Endodermal cell (in vitro differentiated cells): ENCODE measurements at regions not wholly inside any gene's neighbourhood (a gene's known extent, or its start where the extent isn't known, plus 50 kb on each side); places are given as distances from the start of the nearest gene placed in this dataset.
"Not testable (repeated sequence)": the region's sequence is repeated elsewhere in the genome, so short reads cannot be mapped to it uniquely, and the experiment has no call there.

Experiments used
- DNase-seq: peaks from one replicate; pipeline ENCODE4 v3.0.0-alpha.2; 2017
- H3K27ac ChIP-seq: 2 replicates; pipeline ENCODE4 v1.5.1; 2013; ENCODE audit warnings: mild to moderate bottlenecking, low read depth, low read length, moderate library complexity
- H3K27me3 ChIP-seq: 2 replicates; pipeline ENCODE4 v1.6.1; 2013; ENCODE audit warnings: mild to moderate bottlenecking, low read length, moderate library complexity; ENCODE audit not compliant: insufficient read depth, control insufficient read depth, poor library complexity, severe bottlenecking
- H3K36me3 ChIP-seq: 2 replicates; pipeline ENCODE4 v1.7.0; 2013; ENCODE audit warnings: mild to moderate bottlenecking, low read length, moderate library complexity; ENCODE audit not compliant: control insufficient read depth, insufficient read depth
- H3K4me1 ChIP-seq: one replicate; pipeline ENCODE4 v1.7.0; 2013; ENCODE audit warnings: low read length; ENCODE audit not compliant: control insufficient read depth, insufficient read depth
- H3K4me3 ChIP-seq: 2 replicates; pipeline ENCODE4 v1.5.1; 2013; ENCODE audit warnings: mild to moderate bottlenecking, low read length, moderate library complexity
- H3K9ac ChIP-seq: 2 replicates; pipeline ENCODE4 v1.6.1; 2013; ENCODE audit warnings: mild to moderate bottlenecking, low read length, moderate library complexity; ENCODE audit not compliant: poor library complexity, severe bottlenecking; ENCODE audit errors: extremely low read depth
- H3K9me3 ChIP-seq: 2 replicates; pipeline ENCODE4 v1.6.1; 2013; ENCODE audit warnings: mild to moderate bottlenecking, low read length, moderate library complexity; ENCODE audit not compliant: control insufficient read depth
- H3K27ac Mint-ChIP-seq: 2 replicates; pipeline ENCODE4 v1.8.0; 2020; ENCODE audit warnings: mixed read lengths
- H3K27me3 Mint-ChIP-seq: 2 replicates; pipeline ENCODE4 v1.8.0; 2021; ENCODE audit warnings: mild to moderate bottlenecking, mixed read lengths; ENCODE audit not compliant: insufficient read depth
- H3K36me3 Mint-ChIP-seq: 2 replicates; pipeline ENCODE4 v1.8.0; 2020; ENCODE audit warnings: low read depth, mixed read lengths
- H3K4me1 Mint-ChIP-seq: 2 replicates; pipeline ENCODE4 v1.8.0; 2020; ENCODE audit warnings: mixed read lengths
- H3K4me3 Mint-ChIP-seq: 2 replicates; pipeline ENCODE4 v1.8.0; 2020; ENCODE audit warnings: mild to moderate bottlenecking, moderate library complexity, mixed read lengths
- H3K9me3 Mint-ChIP-seq: 2 replicates; pipeline ENCODE4 v1.8.0; 2020; ENCODE audit warnings: mild to moderate bottlenecking, mixed read lengths
- WGBS, 2 experiments: methylation state at CpG; one replicate each; pipeline versions ENCODE4 v1.1.5 to v1.1.7; 2013; ENCODE audit warnings: missing lambda C conversion rate in 2 of 2, mixed read lengths in 1 of 2; ENCODE audit not compliant: insufficient coverage in 1 of 2, insufficient read length in 1 of 2; 5-methylcytosine and 5-hydroxymethylcytosine counted together
- TF ChIP-seq, protein P1 (sequence below): fragments of 200-600 bp; sonication (generic); conservative IDR thresholded peaks from 2 replicates; pipeline ENCODE4 v1.5.0; 2021; ENCODE audit warnings: antibody characterized with exemption, mild to moderate bottlenecking

DNA sequence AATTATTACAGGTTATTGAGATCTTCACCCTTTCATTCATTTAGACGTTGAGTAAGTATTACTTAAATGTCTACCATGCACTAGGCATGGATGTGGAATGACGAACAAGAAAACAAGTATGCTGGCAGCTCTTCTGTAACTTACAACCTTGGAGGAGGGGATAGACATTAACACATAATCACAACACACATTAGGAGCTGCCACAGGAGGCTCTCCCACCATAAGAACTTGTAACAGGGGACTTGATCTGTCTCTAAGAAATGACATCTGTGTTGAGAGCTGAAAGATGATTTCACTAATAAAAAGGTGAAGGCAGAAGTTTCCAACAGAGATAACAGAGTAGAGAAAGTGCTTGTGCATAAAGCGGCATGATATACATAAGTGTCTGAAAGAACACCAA is 384.7 kb upstream of the ZEB2 start:
- H3K36me3 Mint-ChIP-seq: no peaks in the 10 kb centered on the region
- H3K4me1 ChIP-seq: no peaks in the 10 kb centered on the region
- no peaks in the 10 kb centered on the region for H3K9me3 ChIP-seq
- H3K4me3 ChIP-seq: no peak overlapping the region
- H3K27ac Mint-ChIP-seq: no peak overlapping the region
- 94 to 97% methylated on average over 1 to 3 of the region's 3 CpGs for WGBS, 2 experiments
- no peak for DNase-seq
- H3K9me3 Mint-ChIP-seq: peaks cover 32% of the 10 kb centered on the region
- H3K27ac ChIP-seq: no peak overlapping the region
- no peak overlapping the region for H3K9ac ChIP-seq
- H3K27me3 ChIP-seq: no peaks in the 10 kb centered on the region
- no peaks in the 10 kb centered on the region for H3K36me3 ChIP-seq
- H3K27me3 Mint-ChIP-seq: no peaks in the 10 kb centered on the region
- TF ChIP-seq, protein P1, sequence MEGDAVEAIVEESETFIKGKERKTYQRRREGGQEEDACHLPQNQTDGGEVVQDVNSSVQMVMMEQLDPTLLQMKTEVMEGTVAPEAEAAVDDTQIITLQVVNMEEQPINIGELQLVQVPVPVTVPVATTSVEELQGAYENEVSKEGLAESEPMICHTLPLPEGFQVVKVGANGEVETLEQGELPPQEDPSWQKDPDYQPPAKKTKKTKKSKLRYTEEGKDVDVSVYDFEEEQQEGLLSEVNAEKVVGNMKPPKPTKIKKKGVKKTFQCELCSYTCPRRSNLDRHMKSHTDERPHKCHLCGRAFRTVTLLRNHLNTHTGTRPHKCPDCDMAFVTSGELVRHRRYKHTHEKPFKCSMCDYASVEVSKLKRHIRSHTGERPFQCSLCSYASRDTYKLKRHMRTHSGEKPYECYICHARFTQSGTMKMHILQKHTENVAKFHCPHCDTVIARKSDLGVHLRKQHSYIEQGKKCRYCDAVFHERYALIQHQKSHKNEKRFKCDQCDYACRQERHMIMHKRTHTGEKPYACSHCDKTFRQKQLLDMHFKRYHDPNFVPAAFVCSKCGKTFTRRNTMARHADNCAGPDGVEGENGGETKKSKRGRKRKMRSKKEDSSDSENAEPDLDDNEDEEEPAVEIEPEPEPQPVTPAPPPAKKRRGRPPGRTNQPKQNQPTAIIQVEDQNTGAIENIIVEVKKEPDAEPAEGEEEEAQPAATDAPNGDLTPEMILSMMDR: no peak
- H3K4me1 Mint-ChIP-seq: peaks cover 6% of the 10 kb centered on the region
- H3K4me3 Mint-ChIP-seq: no peak overlapping the region

DNA sequence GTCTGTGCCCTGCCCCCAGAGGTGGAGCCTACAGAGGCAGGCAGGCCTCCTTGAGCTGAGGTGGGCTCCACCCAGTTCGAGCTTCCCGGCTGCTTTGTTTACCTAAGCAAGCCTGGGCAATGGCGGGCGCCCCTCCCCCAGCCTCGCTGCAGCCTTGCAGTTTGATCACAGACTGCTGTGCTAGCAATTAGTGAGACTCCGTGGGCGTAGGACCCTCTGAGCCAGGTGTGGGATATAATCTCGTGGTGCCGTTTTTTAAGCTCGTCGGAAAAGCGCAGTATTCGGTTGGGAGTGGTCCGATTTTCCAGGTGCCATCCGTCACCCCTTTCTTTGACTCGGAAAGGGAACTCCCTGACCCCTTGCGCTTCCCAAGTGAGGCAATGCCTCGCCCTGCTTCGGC is 383.1 kb upstream of the ZEB2 start:
- Mint-ChIP-seq H3K9me3 (peaks cover 24% of the 10 kb centered on the region), H3K4me3 (peak overlapping the region; percentile 57), H3K27ac (peak overlapping the region; percentile 86)
- H3K27me3 ChIP-seq, H3K27ac ChIP-seq, H3K4me3 ChIP-seq, H3K4me1 Mint-ChIP-seq, H3K27me3 Mint-ChIP-seq, H3K4me1 ChIP-seq, H3K9me3 ChIP-seq, H3K9ac ChIP-seq, H3K36me3 ChIP-seq, H3K36me3 Mint-ChIP-seq: not testable (repeated sequence)
- 71 to 77% methylated on average over 5 to 15 of the region's 19 CpGs for WGBS, 2 experiments
- DNase-seq: peak; percentile 55

DNA sequence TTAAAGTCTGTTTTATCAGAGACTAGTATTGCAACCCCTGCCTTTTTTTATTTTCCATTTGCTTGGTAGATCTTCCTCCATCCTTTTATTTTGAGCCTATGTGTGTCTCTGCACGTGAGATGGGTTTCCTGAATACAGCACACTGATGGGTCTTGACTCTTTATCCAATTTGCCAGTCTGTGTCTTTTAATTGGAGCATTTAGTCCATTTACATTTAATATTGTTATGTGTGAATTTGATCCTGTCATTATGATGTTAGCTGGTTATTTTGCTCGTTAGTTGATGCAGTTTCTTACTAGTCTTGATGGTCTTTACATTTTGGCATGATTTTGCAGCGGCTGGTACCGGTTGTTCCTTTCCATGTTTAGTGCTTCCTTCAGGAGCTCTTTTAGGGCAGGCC is 381.5 kb upstream of the ZEB2 start:
- H3K4me1 ChIP-seq, H3K27me3 Mint-ChIP-seq, H3K9me3 ChIP-seq, H3K9ac ChIP-seq, H3K27ac Mint-ChIP-seq, H3K36me3 Mint-ChIP-seq, H3K4me3 Mint-ChIP-seq, H3K27ac ChIP-seq, H3K4me1 Mint-ChIP-seq, H3K27me3 ChIP-seq, H3K4me3 ChIP-seq, H3K36me3 ChIP-seq, DNase-seq: not testable (repeated sequence)
- WGBS, 2 experiments: 71% methylated on average over 3 of the region's 4 CpGs; no CpG with 5 or more reads in 1 of the 2 experiments
- H3K9me3 Mint-ChIP-seq: peaks cover 22% of the 10 kb centered on the region

DNA sequence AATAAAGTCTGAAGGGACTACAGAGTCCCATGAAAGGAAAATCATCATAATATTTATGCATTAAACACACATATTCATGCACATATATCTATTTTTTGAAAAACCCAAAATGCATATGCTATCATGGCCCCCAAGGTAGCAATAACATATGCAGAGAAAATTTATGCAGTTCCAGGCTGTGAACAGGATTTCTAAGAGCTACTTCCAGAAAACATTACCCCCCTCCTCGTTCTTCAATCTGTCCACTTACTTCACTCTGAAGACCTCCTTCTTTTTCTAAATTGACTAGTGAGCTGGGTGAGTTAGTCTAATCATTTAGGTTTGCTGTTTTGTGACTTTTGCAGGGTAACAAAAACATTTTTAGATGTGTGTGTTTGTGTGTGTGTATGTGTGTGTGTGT is 376.4 kb upstream of the ZEB2 start:
- H3K4me1 ChIP-seq: no peaks in the 10 kb centered on the region
- H3K36me3 Mint-ChIP-seq: no peaks in the 10 kb centered on the region
- TF ChIP-seq, protein P1: no peak

More for the DNA sequence above, 376.4 kb upstream of the ZEB2 start:
- Histone ChIP-seq H3K4me3 (no peak overlapping the region), H3K27ac (no peak overlapping the region), H3K36me3 (no peaks in the 10 kb centered on the region), H3K9ac (no peak overlapping the region), H3K27me3 (no peaks in the 10 kb centered on the region), H3K9me3 (no peaks in the 10 kb centered on the region)
- peaks cover 12% of the 10 kb centered on the region for H3K9me3 Mint-ChIP-seq
- H3K27me3 Mint-ChIP-seq: no peaks in the 10 kb centered on the region
- 86% methylated on average over 1 of the region's 1 CpG; no CpG with 5 or more reads in 1 of the 2 experiments for WGBS, 2 experiments
- no peak overlapping the region for H3K27ac Mint-ChIP-seq
- peaks cover 4% of the 10 kb centered on the region for H3K4me1 Mint-ChIP-seq
- DNase-seq: no peak
- H3K4me3 Mint-ChIP-seq: no peak overlapping the region
